SJSA1 (cell line): ENCODE measurements at regions not wholly inside any gene's neighbourhood (a gene's known extent, or its start where the extent isn't known, plus 50 kb on each side); places are given as distances from the start of the nearest gene placed in this dataset.

Experiments used
- DNase-seq, 2 experiments: peaks; one replicate each; pipeline ENCODE4 v3.0.0-alpha.2; 2015 to 2020; ENCODE audit warnings: low spot score in 2 of 2, low read depth in 1 of 2
- H3K27ac ChIP-seq: fragments of 250-450 bp; sonication (Bioruptor Pico); 2 replicates; pipeline ENCODE4 v1.5.1; 2020; ENCODE audit warnings: mild to moderate bottlenecking, moderate library complexity
- H3K27me3 ChIP-seq: fragments of 250-450 bp; sonication (Bioruptor Pico); replicated peaks from 2 replicates; pipeline ENCODE4 v1.5.1; 2020; ENCODE audit warnings: mild to moderate bottlenecking, moderate library complexity
- H3K36me3 ChIP-seq: fragments of 250-450 bp; sonication (Bioruptor Pico); 2 replicates; pipeline ENCODE4 v1.5.1; 2020; ENCODE audit warnings: mild to moderate bottlenecking
- H3K4me1 ChIP-seq: fragments of 250-450 bp; sonication (Bioruptor Pico); replicated peaks from 2 replicates; pipeline ENCODE4 v1.6.1; 2021; ENCODE audit warnings: mild to moderate bottlenecking
- H3K4me3 ChIP-seq: fragments of 250-450 bp; sonication (Bioruptor Pico); 2 replicates; pipeline ENCODE4 v1.5.1; 2020; ENCODE audit warnings: mild to moderate bottlenecking
- H3K9me3 ChIP-seq: fragments of 250-450 bp; sonication (Bioruptor Pico); replicated peaks from 2 replicates; pipeline ENCODE4 v1.5.1; 2020; ENCODE audit warnings: mild to moderate bottlenecking

DNA sequence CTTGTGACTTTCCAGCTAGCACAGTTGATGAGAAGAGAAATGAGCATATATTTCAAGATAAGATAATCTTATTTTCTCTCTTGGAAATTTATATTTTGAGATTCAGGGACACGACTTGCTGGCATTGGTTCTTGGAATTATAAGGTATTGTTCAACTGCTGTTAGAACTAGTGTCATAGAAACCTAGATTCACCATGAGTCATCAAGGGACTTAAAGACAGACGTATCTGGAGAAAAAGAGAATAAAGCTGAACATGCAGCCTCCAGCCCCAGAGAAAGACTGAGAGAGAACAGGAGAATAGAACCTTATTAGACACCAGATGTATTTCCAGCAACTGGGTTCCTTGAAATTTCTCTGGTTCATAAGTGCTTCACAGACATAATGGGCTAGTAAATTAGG is 194.4 kb upstream of the PPFIA2 start:
- no peaks in the 10 kb centered on the region for H3K9me3 ChIP-seq
- no peak for DNase-seq
- no peak overlapping the region for H3K27ac ChIP-seq
- no peaks in the 10 kb centered on the region for H3K27me3 ChIP-seq
- H3K4me1 ChIP-seq = no peaks in the 10 kb centered on the region
- no peaks in the 10 kb centered on the region for H3K36me3 ChIP-seq
- no peak overlapping the region for H3K4me3 ChIP-seq

DNA sequence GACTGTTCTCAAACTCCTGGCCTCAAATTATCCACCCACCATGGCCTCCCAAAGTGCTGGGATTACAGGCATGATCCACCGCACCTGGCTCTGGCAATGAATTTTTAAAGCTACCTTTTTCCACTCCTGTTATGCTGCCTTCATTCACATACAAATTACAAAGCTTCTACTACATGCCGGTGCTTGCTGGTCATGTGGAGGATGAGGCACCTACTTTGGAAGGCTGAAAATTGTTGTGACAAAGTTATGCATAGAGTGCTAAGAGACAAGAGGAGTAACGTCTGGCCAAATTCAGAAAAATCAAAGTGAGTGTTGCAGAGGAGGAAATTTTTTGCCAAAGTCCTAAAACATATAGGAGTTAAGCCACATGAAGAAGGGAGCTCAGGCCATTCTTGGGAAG is 191.7 kb upstream of the PPFIA2 start:
- DNase-seq = no peak
- no peaks in the 10 kb centered on the region for H3K27me3 ChIP-seq
- no peaks in the 10 kb centered on the region for H3K4me1 ChIP-seq
- H3K27ac ChIP-seq = no peak overlapping the region
- no peaks in the 10 kb centered on the region for H3K36me3 ChIP-seq
- no peak overlapping the region for H3K4me3 ChIP-seq
- no peaks in the 10 kb centered on the region for H3K9me3 ChIP-seq

DNA sequence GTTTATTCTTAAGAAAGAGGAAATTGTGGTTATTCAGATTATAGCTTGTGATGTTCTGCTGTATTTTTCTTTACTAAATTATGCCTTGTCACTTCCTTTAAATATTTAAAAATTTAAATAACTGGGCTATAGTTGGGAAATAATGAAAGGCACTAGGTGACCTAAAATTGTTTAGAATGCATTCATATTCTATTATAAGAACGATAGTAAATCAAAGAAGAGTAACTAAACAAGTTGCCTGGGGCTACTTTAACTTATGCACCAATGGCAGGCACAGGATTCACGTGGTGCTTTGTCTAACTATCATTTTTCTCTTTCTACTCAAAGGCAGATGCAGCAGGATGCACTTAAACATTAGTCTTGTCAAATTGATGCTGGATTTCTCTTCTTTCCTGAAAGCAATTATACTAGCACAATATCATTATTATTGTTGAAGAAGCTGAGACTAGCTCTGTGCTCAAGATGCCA is 190.7 kb upstream of the PPFIA2 start:
- H3K4me3 ChIP-seq = no peak overlapping the region
- no peak overlapping the region for H3K27ac ChIP-seq
- H3K36me3 ChIP-seq = no peaks in the 10 kb centered on the region
- H3K4me1 ChIP-seq = no peaks in the 10 kb centered on the region
- no peak for DNase-seq
- no peaks in the 10 kb centered on the region for H3K27me3 ChIP-seq
- no peaks in the 10 kb centered on the region for H3K9me3 ChIP-seq

DNA sequence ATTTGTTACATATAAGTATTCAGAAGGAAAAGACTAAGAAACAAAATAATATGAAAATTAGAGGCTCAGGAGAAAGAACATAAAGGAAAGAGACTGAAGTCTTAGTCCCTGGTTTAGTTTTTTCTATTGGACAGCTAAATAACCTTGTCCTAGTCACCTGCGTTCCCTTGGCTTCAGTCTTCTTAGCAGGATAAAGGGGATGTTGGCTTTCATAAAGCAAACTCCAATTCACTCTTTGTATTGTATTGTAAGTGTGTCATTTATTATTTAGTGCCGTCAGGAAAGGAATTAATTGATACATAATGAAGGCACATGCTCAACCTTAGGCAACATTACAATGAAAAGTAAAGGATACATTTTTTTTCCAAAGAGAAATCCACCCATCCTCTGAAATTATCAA is 190.3 kb upstream of the PPFIA2 start:
- Histone ChIP-seq H3K9me3 (no peaks in the 10 kb centered on the region), H3K27ac (no peak overlapping the region), H3K4me3 (no peak overlapping the region), H3K4me1 (no peaks in the 10 kb centered on the region), H3K27me3 (no peaks in the 10 kb centered on the region), H3K36me3 (no peaks in the 10 kb centered on the region)
- DNase-seq = no peak

DNA sequence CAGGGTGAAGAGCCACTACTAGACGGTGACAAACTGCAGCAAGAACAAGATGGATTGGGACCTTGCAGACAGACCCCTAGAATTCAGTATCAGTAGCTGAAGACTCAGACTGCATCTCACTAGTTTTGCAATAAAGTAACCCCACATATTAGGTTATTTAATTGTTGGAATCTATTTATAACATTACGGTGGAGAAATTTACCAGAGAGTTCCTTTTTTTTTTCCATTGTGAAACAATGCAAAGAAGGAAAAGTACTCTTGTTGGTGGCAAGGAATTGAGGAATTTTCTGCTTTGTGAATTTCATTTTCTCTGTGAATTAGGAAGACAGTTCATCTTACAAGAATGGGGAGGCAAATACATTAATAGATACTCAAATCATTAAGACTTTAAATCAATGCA is 185.7 kb upstream of the PPFIA2 start:
- no peak overlapping the region for H3K27ac ChIP-seq
- no peaks in the 10 kb centered on the region for H3K4me1 ChIP-seq
- H3K4me3 ChIP-seq = no peak overlapping the region
- H3K27me3 ChIP-seq = no peaks in the 10 kb centered on the region
- DNase-seq = no peak
- no peaks in the 10 kb centered on the region for H3K36me3 ChIP-seq
- no peaks in the 10 kb centered on the region for H3K9me3 ChIP-seq

DNA sequence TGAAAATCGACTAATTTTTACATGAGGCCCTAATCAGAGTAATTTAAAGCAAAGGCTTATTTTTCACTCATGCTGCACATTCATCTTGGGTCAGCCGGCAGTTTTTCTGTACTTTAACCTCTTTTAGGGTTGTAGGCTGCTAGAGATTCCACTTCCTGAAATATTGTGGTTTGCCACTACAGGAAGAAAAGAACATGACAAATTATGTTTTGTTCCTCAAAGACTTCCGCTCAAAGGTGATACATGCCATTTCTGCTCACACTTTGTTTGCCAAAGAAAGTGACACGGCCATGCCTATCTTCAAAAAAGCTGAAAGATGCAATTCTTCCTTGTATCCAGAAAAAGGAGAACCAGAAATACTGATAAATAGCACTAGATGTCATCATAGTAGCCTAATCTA is 183.4 kb upstream of the PPFIA2 start:
- H3K9me3 ChIP-seq = no peaks in the 10 kb centered on the region
- H3K27me3 ChIP-seq = no peaks in the 10 kb centered on the region
- no peak overlapping the region for H3K4me3 ChIP-seq

DNA sequence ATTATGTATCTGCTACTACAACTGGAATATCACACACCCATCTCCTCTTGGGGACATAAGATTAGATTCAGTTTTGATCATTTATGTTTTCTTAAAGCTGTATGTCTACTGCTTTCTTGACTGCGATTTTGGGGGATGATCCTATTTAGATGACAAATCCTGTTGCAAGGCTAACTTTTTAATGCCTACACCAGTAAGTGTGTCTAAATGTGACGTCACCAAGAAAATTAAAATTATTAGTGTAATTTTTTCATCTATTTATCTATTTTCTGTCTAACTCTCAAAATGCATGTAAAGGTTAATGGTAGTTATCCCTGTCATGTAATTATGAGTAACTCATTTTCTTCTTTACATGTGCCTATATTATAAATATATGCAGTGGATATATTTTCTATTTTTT is 170.9 kb upstream of the PPFIA2 start:
- no peaks in the 10 kb centered on the region for H3K9me3 ChIP-seq
- no peaks in the 10 kb centered on the region for H3K4me1 ChIP-seq
- no peaks in the 10 kb centered on the region for H3K36me3 ChIP-seq
- no peak overlapping the region for H3K27ac ChIP-seq
- H3K27me3 ChIP-seq = no peaks in the 10 kb centered on the region
- DNase-seq = no peak
- no peak overlapping the region for H3K4me3 ChIP-seq

More for the DNA sequence above, 183.4 kb upstream of the PPFIA2 start:
- no peak overlapping the region for H3K27ac ChIP-seq
- DNase-seq = no peak
- H3K4me1 ChIP-seq = no peaks in the 10 kb centered on the region
- H3K36me3 ChIP-seq = no peaks in the 10 kb centered on the region

DNA sequence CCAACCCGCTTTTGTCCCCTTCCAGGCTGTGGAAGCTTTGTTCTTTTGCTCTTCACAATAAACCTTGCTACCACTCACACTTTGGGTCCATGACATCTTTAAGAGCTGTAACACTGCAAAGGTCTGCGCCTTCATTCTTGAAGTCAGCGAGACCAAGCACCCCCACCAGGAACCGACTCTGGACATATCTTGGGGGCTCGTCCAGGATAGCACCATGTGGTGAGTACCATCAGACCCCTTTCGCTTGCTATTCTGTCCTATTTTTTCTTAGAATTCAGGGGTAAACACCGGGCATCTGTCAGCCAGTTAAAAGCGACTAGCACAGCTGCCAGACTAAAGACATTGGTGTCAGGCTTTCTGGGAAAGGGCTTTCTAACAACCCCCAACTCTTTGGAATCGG is 137.6 kb upstream of the PPFIA2 start:
- Histone ChIP-seq H3K9me3 (no peaks in the 10 kb centered on the region; the same call in 1 of the 2 replicates), H3K36me3 (no peaks in the 10 kb centered on the region), H3K4me3 (no peak overlapping the region), H3K27ac (no peak overlapping the region), H3K27me3 (no peaks in the 10 kb centered on the region), H3K4me1 (no peaks in the 10 kb centered on the region)
- no peak for DNase-seq

DNA sequence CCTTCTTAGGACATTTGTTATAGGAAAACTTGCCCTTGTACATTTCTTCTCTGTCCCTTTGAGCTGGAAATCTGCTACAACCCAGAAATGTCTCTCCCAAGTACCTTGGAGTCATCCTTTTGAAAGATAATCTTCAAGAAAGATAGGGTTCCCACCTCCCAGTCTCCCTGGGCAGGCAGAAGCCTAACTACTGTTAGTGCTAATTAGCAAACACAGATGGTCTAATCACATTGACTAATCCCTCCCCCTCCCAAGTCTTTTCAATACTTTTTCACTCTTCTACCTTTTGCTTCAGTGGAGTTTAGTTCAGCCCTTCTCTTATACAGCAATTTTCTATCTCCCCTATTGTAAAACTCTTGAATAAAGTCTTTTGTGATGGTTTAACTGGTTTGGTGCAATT is 129.8 kb upstream of the PPFIA2 start:
- Histone ChIP-seq H3K4me1 (peaks cover 11% of the 10 kb centered on the region), H3K4me3 (no peak overlapping the region), H3K27ac (peak overlapping the region; percentile 89), H3K9me3 (peaks cover 2% of the 10 kb centered on the region; the same call in 1 of the 2 replicates), H3K27me3 (no peaks in the 10 kb centered on the region), H3K36me3 (no peaks in the 10 kb centered on the region)
- DNase-seq = no peak

DNA sequence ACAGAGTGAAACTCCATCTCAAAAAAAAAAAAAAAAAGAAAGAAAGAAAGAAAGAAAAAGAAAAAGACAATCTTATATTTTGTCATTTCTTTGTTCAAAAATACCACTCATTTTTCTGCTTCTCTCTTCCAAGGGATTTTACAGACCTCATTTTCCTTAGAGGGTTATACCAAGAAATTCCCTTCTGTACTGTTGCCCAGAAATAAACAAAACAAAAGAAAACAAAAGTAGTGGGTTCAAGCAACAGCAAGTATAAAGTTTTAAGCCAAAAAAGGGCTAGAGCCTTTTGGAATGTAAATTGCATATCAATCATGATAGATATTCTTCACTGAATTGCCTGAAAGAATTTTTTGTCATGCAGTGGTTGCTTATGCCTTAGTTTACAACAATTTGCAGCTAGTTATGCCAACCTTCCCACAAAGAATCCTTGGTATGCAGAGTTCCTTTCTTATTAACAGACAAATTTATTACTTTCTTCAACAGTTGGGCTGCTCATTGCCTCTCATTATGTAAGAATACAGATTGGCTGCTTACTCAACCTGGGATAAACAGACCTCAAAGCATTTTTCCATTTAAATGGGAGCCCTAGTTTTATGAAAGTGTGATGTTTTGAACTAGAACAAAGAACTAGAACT is 129.1 kb upstream of the PPFIA2 start:
- H3K4me3 ChIP-seq = no peak overlapping the region
- no peaks in the 10 kb centered on the region for H3K27me3 ChIP-seq
- H3K27ac ChIP-seq = peak overlapping the region; percentile 89
- DNase-seq = peak in 1 of 2 experiments; percentile 79
- peaks cover 11% of the 10 kb centered on the region for H3K4me1 ChIP-seq
- H3K9me3 ChIP-seq = peaks cover 2% of the 10 kb centered on the region; the same call in 1 of the 2 replicates
- no peaks in the 10 kb centered on the region for H3K36me3 ChIP-seq

DNA sequence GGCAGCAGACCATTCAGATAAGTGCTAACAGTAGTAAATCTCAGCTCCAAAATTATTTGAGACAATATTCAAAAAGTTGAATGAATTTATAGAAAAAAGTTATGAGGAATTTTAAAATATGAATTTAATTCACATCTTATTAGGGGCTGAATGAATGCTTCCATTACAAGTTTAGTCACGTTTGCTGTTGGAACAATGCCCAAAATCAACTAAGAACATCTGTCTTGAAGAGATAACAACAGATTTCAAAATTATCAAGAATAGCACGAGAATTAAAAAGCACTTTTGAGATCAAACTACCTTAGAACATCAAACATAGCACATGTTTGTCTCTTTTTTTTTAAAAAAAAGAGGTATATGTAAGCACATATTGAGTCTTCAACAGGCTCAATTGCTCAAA is 115.4 kb upstream of the PPFIA2 start:
- Histone ChIP-seq H3K9me3 (no peaks in the 10 kb centered on the region), H3K36me3 (no peaks in the 10 kb centered on the region), H3K27ac (no peak overlapping the region), H3K27me3 (no peaks in the 10 kb centered on the region), H3K4me1 (no peaks in the 10 kb centered on the region), H3K4me3 (no peak overlapping the region)
- DNase-seq = no peak

DNA sequence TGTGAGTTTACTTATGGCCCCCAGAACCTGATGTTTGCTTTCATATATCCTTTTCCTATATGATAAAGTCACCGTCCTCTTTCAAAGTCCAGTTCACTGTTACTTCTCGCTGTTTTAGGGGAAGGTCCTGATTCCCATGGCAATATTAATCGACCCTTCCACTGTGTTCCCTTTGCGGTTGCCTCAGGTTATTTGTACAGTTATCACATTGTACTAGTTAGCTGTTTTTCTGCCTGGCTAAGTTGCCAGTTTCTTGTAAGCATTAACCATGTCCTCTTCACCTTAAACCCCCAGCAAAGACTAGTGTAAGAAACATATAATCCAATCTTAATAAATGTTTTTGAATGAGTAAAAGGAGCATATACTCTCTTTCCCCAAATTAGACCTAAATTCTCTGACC is 115.0 kb upstream of the PPFIA2 start:
- Histone ChIP-seq H3K9me3 (no peaks in the 10 kb centered on the region), H3K27ac (no peak overlapping the region)

DNA sequence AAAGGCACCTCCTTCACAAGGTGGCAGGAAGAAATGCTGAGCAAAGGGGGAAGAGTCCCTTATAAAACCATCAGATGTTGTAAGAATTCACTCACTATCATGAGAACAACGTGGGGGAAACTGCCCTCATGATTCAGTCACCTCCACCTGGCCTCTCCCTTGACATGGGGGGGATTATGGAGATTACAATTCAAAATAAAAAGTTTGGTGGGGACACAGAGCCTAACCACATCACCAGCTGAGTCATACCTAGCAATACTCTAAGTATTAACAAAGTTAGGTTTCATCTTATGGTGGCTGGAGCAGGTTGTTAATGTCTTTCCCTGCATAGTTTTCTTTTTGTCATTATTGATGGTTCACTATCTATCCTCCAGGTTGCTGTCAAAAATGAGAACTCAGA is 113.2 kb upstream of the PPFIA2 start:
- no peaks in the 10 kb centered on the region for H3K36me3 ChIP-seq
- no peak for DNase-seq
- no peak overlapping the region for H3K27ac ChIP-seq
- H3K4me3 ChIP-seq = no peak overlapping the region
- no peaks in the 10 kb centered on the region for H3K4me1 ChIP-seq
- H3K27me3 ChIP-seq = no peaks in the 10 kb centered on the region
- H3K9me3 ChIP-seq = no peaks in the 10 kb centered on the region

More for the DNA sequence above, 115.0 kb upstream of the PPFIA2 start:
- no peaks in the 10 kb centered on the region for H3K36me3 ChIP-seq
- H3K27me3 ChIP-seq = no peaks in the 10 kb centered on the region
- H3K4me1 ChIP-seq = no peaks in the 10 kb centered on the region
- no peak overlapping the region for H3K4me3 ChIP-seq
- DNase-seq = no peak

DNA sequence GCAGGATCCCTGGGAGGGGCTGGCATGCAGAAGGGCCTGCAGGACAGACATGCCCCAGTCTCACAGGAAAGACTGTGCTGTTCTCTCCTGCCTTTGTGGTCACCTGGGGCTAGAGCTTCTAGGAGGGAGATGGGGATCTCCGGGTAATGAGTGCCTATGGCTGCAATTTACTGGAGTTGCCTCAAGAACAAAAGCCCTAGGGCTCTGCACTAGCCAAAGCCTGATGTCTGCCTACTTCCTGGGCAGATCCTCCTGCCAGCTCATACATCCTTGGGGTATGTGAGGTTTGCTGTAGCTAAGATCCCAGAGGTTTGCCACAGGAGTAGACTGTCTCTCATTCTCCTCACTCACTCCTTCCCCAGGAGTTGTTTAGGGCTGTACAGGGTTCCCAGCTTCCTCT is 106.9 kb upstream of the PPFIA2 start:
- H3K9me3 ChIP-seq = no peaks in the 10 kb centered on the region
- DNase-seq = no peak
- H3K36me3 ChIP-seq = no peaks in the 10 kb centered on the region
- no peak overlapping the region for H3K27ac ChIP-seq
- H3K4me3 ChIP-seq = no peak overlapping the region
- no peaks in the 10 kb centered on the region for H3K27me3 ChIP-seq
- no peaks in the 10 kb centered on the region for H3K4me1 ChIP-seq

DNA sequence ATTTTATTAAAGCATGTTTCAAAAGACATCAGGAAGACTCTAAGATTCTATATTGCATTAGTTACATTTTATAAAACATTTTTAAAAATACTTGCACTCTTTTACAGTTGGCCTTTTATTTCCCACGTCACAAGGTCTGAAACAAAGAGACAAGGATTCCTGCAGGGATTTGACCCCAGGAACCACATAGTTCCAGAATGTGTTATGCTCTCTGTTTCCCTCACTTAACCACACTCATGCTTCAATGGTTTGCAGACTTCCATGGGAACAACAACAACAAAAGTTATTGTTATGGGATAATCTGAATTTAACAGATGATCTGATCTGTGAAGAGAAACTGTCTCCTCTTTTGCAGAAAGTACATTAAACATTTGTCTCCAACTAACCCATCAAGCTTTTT is 104.3 kb upstream of the PPFIA2 start:
- DNase-seq = no peak
- H3K27me3 ChIP-seq = no peaks in the 10 kb centered on the region
- no peaks in the 10 kb centered on the region for H3K36me3 ChIP-seq
- no peaks in the 10 kb centered on the region for H3K4me1 ChIP-seq
- no peak overlapping the region for H3K27ac ChIP-seq
- no peak overlapping the region for H3K4me3 ChIP-seq
- H3K9me3 ChIP-seq = no peaks in the 10 kb centered on the region
